ENCODE measurements at regions not wholly inside any gene's neighbourhood (a gene's known extent, or its start where the extent isn't known, plus 50 kb on each side); places are given as distances from the start of the nearest gene placed in this dataset.
"Not testable (repeated sequence)": the region's sequence is repeated elsewhere in the genome, so short reads cannot be mapped to it uniquely, and the experiment has no call there.

DNA sequence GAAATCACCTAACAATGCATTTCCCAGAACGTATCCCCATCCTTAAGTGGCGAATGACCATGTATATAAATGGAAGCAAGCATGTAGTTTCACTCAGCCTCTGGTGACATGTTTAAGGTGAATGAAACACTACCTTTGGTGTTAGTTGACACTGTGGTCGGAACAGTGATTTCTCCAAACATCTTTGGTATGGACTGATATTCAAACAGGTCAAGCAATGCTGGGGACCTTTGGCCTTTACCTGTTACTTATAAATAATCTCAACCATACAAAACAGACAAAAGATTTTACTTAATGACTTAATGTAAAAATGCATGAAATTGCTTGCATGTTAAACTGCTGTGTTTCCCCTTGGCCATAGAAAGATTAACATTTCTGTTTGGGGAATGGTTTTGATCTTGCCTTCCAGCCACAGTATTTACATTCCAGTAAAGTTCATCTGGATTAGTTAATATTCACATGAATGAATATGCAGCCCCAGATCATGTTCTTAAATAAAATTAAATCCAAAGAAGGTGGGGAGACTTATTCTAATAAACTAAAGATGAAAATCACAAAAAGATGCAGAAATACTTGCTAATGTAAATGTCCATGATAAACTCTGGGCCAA is 74.4 kb upstream of the HES1 start:
- Histone ChIP-seq H3K4me2 (ENCODE audit: low read depth, low read length, poor library complexity, severe bottlenecking) (no peak overlapping the region), H3K79me2 (ENCODE audit: insufficient read depth, low read length) (no peaks in the 10 kb centered on the region), H3F3A (ENCODE audit: low read depth) (no peaks in the 10 kb centered on the region), H3K9ac (ENCODE audit: low read depth, low read length, poor library complexity, severe bottlenecking) (no peak overlapping the region), H3K9me3 (ENCODE audit: insufficient read depth, low read depth, low read length) (no peaks in the 10 kb centered on the region), H3K9me2 (replicated peaks; ENCODE audit: low read depth, low read length) (no peaks in the 10 kb centered on the region), H3K36me3 (ENCODE audit: insufficient read depth, low read length) (no peaks in the 10 kb centered on the region), H3K4me1 (ENCODE audit: insufficient read depth, low read length, poor library complexity, severe bottlenecking) (peaks cover 21% of the 10 kb centered on the region), H2AFZ (ENCODE audit: low read length) (no peak overlapping the region), H3K27me3 (ENCODE audit: insufficient read depth, low read length, poor library complexity, severe bottlenecking) (no peaks in the 10 kb centered on the region), H4K20me1 (ENCODE audit: insufficient read depth, low read length, poor library complexity, severe bottlenecking) (no peaks in the 10 kb centered on the region), H3K4me3 (ENCODE audit: low read length, poor library complexity, severe bottlenecking) (no peak overlapping the region)
- TF ChIP-seq, protein P1, sequence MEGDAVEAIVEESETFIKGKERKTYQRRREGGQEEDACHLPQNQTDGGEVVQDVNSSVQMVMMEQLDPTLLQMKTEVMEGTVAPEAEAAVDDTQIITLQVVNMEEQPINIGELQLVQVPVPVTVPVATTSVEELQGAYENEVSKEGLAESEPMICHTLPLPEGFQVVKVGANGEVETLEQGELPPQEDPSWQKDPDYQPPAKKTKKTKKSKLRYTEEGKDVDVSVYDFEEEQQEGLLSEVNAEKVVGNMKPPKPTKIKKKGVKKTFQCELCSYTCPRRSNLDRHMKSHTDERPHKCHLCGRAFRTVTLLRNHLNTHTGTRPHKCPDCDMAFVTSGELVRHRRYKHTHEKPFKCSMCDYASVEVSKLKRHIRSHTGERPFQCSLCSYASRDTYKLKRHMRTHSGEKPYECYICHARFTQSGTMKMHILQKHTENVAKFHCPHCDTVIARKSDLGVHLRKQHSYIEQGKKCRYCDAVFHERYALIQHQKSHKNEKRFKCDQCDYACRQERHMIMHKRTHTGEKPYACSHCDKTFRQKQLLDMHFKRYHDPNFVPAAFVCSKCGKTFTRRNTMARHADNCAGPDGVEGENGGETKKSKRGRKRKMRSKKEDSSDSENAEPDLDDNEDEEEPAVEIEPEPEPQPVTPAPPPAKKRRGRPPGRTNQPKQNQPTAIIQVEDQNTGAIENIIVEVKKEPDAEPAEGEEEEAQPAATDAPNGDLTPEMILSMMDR (conservative IDR thresholded peaks at IDR 0.05; ENCODE audit: low read length): no peak
- no peak for TF ChIP-seq EZH2phosphoT487 (IDR thresholded peaks at IDR 0.05; ENCODE audit: borderline replicate concordance)

DNA sequence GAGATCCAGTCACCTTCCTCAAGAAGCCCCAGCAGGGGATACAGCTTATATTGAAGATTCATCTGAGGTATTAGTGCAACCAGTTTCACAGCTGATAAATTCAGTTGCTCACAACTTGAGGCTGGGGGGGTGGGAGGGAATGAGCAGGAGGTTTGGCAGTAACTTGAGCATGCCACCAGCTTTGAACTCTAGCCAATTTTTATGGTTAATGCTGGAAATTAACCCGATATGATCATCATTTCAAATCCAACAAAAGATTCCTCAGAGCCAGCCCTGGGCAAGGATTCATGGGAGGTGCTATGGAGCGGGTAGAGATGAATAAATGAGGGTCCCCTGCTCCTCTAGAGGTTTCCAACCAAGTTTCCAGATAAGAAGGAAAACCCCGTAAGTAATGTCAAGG is 73.1 kb upstream of the HES1 start:
- H4K20me1 ChIP-seq (ENCODE audit: insufficient read depth, low read length, poor library complexity, severe bottlenecking): no peaks in the 10 kb centered on the region
- no peak overlapping the region for H3K9ac ChIP-seq (ENCODE audit: low read depth, low read length, poor library complexity, severe bottlenecking)
- no peaks in the 10 kb centered on the region for H3F3A ChIP-seq (ENCODE audit: low read depth)
- no peaks in the 10 kb centered on the region for H3K9me2 ChIP-seq (replicated peaks; ENCODE audit: low read depth, low read length)
- no peaks in the 10 kb centered on the region for H3K36me3 ChIP-seq (ENCODE audit: insufficient read depth, low read length)
- H2AFZ ChIP-seq (ENCODE audit: low read length): no peak overlapping the region
- H3K27me3 ChIP-seq (ENCODE audit: insufficient read depth, low read length, poor library complexity, severe bottlenecking): no peaks in the 10 kb centered on the region
- no peaks in the 10 kb centered on the region for H3K79me2 ChIP-seq (ENCODE audit: insufficient read depth, low read length)
- H3K4me2 ChIP-seq (ENCODE audit: low read depth, low read length, poor library complexity, severe bottlenecking): no peak overlapping the region
- H3K4me3 ChIP-seq (ENCODE audit: low read length, poor library complexity, severe bottlenecking): no peak overlapping the region
- TF ChIP-seq, protein P1 (conservative IDR thresholded peaks at IDR 0.05; ENCODE audit: low read length): no peak
- no peak for TF ChIP-seq EZH2phosphoT487 (IDR thresholded peaks at IDR 0.05; ENCODE audit: borderline replicate concordance)
- H3K4me1 ChIP-seq (ENCODE audit: insufficient read depth, low read length, poor library complexity, severe bottlenecking): peaks cover 11% of the 10 kb centered on the region
- no peaks in the 10 kb centered on the region for H3K9me3 ChIP-seq (ENCODE audit: insufficient read depth, low read depth, low read length)

DNA sequence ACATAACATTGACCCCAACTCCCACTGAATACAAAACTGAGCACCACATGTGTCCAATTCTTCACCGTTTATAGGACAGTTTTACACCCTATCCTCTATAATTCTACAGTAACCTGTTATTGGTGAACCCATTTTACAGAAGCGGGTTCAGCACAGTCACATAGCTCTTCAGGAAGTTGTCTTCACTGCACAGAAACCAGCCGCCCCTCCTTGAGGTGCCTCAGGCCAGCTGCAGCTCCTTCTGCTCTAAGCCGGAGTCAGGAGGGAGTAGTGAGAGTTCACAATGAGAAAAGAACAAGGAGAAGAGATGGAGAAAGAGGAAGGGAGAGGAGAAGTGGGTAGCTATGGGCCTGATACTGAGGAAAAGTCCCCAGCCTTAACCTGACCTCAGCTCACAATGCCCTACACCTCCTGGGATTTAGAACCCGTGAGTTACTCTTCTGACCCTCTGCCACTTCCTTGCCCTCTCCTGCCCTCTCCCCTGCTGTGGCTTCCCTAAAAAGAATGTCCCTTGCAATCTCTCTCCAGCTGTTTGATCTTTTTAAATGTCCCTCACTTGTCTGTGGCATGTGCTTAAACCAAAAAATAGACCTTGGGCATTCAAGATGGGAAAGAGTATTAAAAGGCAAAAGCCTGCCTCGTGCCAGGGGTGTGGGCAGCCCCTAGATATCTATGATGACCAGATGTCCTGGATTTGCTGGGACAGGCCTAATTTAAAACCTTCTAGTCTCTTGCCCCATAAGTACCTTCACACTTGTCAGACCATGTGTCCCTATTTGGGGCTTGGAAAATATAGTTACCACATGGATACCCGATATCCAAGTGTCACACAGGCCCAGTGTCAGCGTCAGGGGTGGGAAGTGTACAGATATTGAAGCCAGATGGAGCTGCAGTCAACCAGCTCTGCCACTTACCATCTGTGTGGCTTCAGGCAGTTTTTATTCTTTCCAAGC is 71.3 kb upstream of the HES1 start:
- no peaks in the 10 kb centered on the region for H3K27me3 ChIP-seq (ENCODE audit: insufficient read depth, low read length, poor library complexity, severe bottlenecking)
- no peaks in the 10 kb centered on the region for H3K9me2 ChIP-seq (replicated peaks; ENCODE audit: low read depth, low read length)
- H3K4me3 ChIP-seq (ENCODE audit: low read length, poor library complexity, severe bottlenecking): no peak overlapping the region
- no peak overlapping the region for H3K4me2 ChIP-seq (ENCODE audit: low read depth, low read length, poor library complexity, severe bottlenecking)
- H3K79me2 ChIP-seq (ENCODE audit: insufficient read depth, low read length): no peaks in the 10 kb centered on the region
- no peaks in the 10 kb centered on the region for H4K20me1 ChIP-seq (ENCODE audit: insufficient read depth, low read length, poor library complexity, severe bottlenecking)
- H3K9me3 ChIP-seq (ENCODE audit: insufficient read depth, low read depth, low read length): no peaks in the 10 kb centered on the region
- H3K36me3 ChIP-seq (ENCODE audit: insufficient read depth, low read length): no peaks in the 10 kb centered on the region
- no peaks in the 10 kb centered on the region for H3F3A ChIP-seq (ENCODE audit: low read depth)
- no peak overlapping the region for H2AFZ ChIP-seq (ENCODE audit: low read length)
- peaks cover 21% of the 10 kb centered on the region for H3K4me1 ChIP-seq (ENCODE audit: insufficient read depth, low read length, poor library complexity, severe bottlenecking)
- no peak overlapping the region for H3K9ac ChIP-seq (ENCODE audit: low read depth, low read length, poor library complexity, severe bottlenecking)
- TF ChIP-seq, protein P1 (conservative IDR thresholded peaks at IDR 0.05; ENCODE audit: low read length): no peak
- no peak for TF ChIP-seq EZH2phosphoT487 (IDR thresholded peaks at IDR 0.05; ENCODE audit: borderline replicate concordance)

DNA sequence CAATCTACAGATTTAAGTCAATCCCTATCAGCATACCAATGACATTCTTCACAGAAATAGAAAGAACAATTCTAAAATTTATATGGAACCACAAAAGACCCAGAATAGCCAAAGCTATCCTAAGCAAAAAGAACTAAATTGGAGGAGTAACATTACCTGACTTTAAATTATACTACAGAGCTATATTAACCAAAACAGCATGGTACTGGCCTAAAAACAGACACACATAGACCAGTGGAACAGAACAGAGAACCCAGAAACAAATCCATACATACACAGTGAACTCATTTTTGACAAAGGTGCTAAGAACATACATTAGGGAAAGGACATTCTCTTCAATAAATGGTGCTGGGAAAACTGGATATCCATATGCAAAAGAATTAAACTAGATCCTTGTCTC is 68.6 kb upstream of the HES1 start:
- not testable (repeated sequence) for H2AFZ ChIP-seq (ENCODE audit: low read length); H3K9ac ChIP-seq (ENCODE audit: low read depth, low read length, poor library complexity, severe bottlenecking); H3K9me2 ChIP-seq (replicated peaks; ENCODE audit: low read depth, low read length); H4K20me1 ChIP-seq (ENCODE audit: insufficient read depth, low read length, poor library complexity, severe bottlenecking); H3K79me2 ChIP-seq (ENCODE audit: insufficient read depth, low read length); H3K9me3 ChIP-seq (ENCODE audit: insufficient read depth, low read depth, low read length); H3K27me3 ChIP-seq (ENCODE audit: insufficient read depth, low read length, poor library complexity, severe bottlenecking); H3K4me2 ChIP-seq (ENCODE audit: low read depth, low read length, poor library complexity, severe bottlenecking); H3K4me3 ChIP-seq (ENCODE audit: low read length, poor library complexity, severe bottlenecking); H3K36me3 ChIP-seq (ENCODE audit: insufficient read depth, low read length); H3F3A ChIP-seq (ENCODE audit: low read depth)
- H3K4me1 ChIP-seq (ENCODE audit: insufficient read depth, low read length, poor library complexity, severe bottlenecking): peaks cover 42% of the 10 kb centered on the region
